AG04450 (cell line): ENCODE measurements at regions not wholly inside any gene's neighbourhood (a gene's known extent, or its start where the extent isn't known, plus 50 kb on each side); places are given as distances from the start of the nearest gene placed in this dataset.
"Not testable (repeated sequence)": the region's sequence is repeated elsewhere in the genome, so short reads cannot be mapped to it uniquely, and the experiment has no call there.

Experiments
- CTCF ChIA-PET: fragments of 300-600, 350-600 bp; formaldehyde crosslinking; extraction: SDS; loops from one replicate; lab custom pipeline; 2022; ENCODE audit warnings: antibody characterized with exemption, inconsistent platforms; lab: Charles Lee
- POLR2A ChIA-PET: fragments of 350-600 bp; formaldehyde crosslinking; extraction: SDS; loops from one replicate; lab custom pipeline; 2021; ENCODE audit warnings: antibody characterized with exemption, inconsistent platforms; lab: Yijun Ruan, JAX
- DNase-seq: peaks from one replicate; pipeline ENCODE4 v3.0.0-alpha.2; 2011; ENCODE audit warnings: low read depth, low spot score
- H3K27ac ChIP-seq: one replicate; pipeline ENCODE4 v1.5.1; 2012; ENCODE audit warnings: low read depth, low read length, control low read depth
- H3K27me3 ChIP-seq: one replicate; pipeline ENCODE4 v1.6.0; 2012; ENCODE audit warnings: low read length; ENCODE audit not compliant: control insufficient read depth, insufficient read depth
- H3K4me3 ChIP-seq: 2 replicates; pipeline ENCODE4 v1.5.1; 2011; ENCODE audit warnings: mild to moderate bottlenecking, low read depth, low read length, control low read depth
- H3K9me3 ChIP-seq: 2 replicates; pipeline ENCODE4 v1.5.1; 2012; ENCODE audit warnings: low read length; ENCODE audit not compliant: control insufficient read depth, insufficient read depth
- CTCF ChIP-seq: IDR thresholded peaks from 2 replicates; pipeline ENCODE4 v1.5.1; 2011; ENCODE audit warnings: low read depth, low read length, control low read depth, inconsistent platforms

GRCh38 chr15:36050899-36051298, 504.9 kb upstream of the DPH6 start:
- H3K9me3 ChIP-seq, result peaks cover 4% of the 10 kb centered on the region; the same call in 1 of the 2 replicates
- no peaks in the 10 kb centered on the region for H3K27me3 ChIP-seq
- H3K27ac ChIP-seq, result no peak overlapping the region
- ChIA-PET POLR2A (no interaction called here), CTCF (no interaction called here)
- H3K4me3 ChIP-seq, result no peak overlapping the region
- TF ChIP-seq CTCF, result peak; percentile 11; the same call in 1 of the 2 replicates
- no peak for DNase-seq

GRCh38 chr15:36052641-36053040, 506.7 kb upstream of the DPH6 start:
- H3K9me3 ChIP-seq, H3K27ac ChIP-seq, H3K4me3 ChIP-seq, POLR2A ChIA-PET, H3K27me3 ChIP-seq, DNase-seq, CTCF ChIA-PET: not testable (repeated sequence)

GRCh38 chr15:36053746-36054145, 507.8 kb upstream of the DPH6 start:
- H3K4me3 ChIP-seq, result no peak overlapping the region
- no peak for DNase-seq
- H3K9me3 ChIP-seq, result no peaks in the 10 kb centered on the region
- CTCF ChIA-PET, result no interaction called here
- no peaks in the 10 kb centered on the region for H3K27me3 ChIP-seq
- POLR2A ChIA-PET, result no interaction called here
- no peak overlapping the region for H3K27ac ChIP-seq
- no peak for TF ChIP-seq CTCF

- DNase-seq, result no peak
- Histone ChIP-seq H3K4me3 (no peak overlapping the region), H3K9me3 (no peaks in the 10 kb centered on the region), H3K27me3 (no peaks in the 10 kb centered on the region), H3K27ac (no peak overlapping the region)
- ChIA-PET CTCF (interaction anchor here (1.7 kb wide), 1 partner anchor 308 kb away, joined by 5 read pairs; no protein-coding TSS in a partner anchor), POLR2A (no interaction called here)
- TF ChIP-seq CTCF, result no peak
Observed at GRCh38 chr15:36059596-36059995, 513.6 kb upstream of the DPH6 start.

- ChIA-PET CTCF (no interaction called here), POLR2A (no interaction called here)
- no peak for DNase-seq
- no peaks in the 10 kb centered on the region for H3K27me3 ChIP-seq
- H3K9me3 ChIP-seq, result peaks cover 2% of the 10 kb centered on the region; the same call in 1 of the 2 replicates
- no peak for TF ChIP-seq CTCF
- H3K27ac ChIP-seq, result no peak overlapping the region
- no peak overlapping the region for H3K4me3 ChIP-seq
Observed at GRCh38 chr15:36062357-36062756, 516.4 kb upstream of the DPH6 start.
